Activated naive CD4-positive, alpha-beta T cell treated with anti-CD3 and anti-CD28 coated beads for 36 hours (primary cell): ENCODE measurements at regions not wholly inside any gene's neighbourhood (a gene's known extent, or its start where the extent isn't known, plus 50 kb on each side); places are given as distances from the start of the nearest gene placed in this dataset.

Source experiments
- CTCF ChIA-PET: fragments of 350-600 bp; sonication (Branson Sonifier 250); formaldehyde crosslinking; loops from one replicate; lab custom pipeline; 2021; ENCODE audit warnings: antibody characterized with exemption; lab: Charles Lee
- DNase-seq: peaks from one replicate; pipeline ENCODE4 v3.0.0-alpha.2; 2020
- H3K27ac Mint-ChIP-seq: one replicate; pipeline ENCODE4 v1.8.0; 2021; ENCODE audit warnings: mild to moderate bottlenecking, mixed read lengths
- H3K27me3 Mint-ChIP-seq: one replicate; pipeline ENCODE4 v1.8.0; 2021; ENCODE audit warnings: low read depth, mixed read lengths
- H3K36me3 Mint-ChIP-seq: one replicate; pipeline ENCODE4 v1.8.0; 2021; ENCODE audit warnings: low read depth, mixed read lengths
- H3K4me1 Mint-ChIP-seq: one replicate; pipeline ENCODE4 v1.8.0; 2021; ENCODE audit warnings: low read depth, mixed read lengths
- H3K4me3 Mint-ChIP-seq: one replicate; pipeline ENCODE4 v1.8.0; 2021; ENCODE audit warnings: mild to moderate bottlenecking, moderate library complexity, mixed read lengths
- H3K9me3 Mint-ChIP-seq: one replicate; pipeline ENCODE4 v1.8.0; 2021; ENCODE audit warnings: mixed read lengths
- intact Hi-C: fragments of 100-400 bp; cut with micrococcal nuclease; formaldehyde crosslinking; loops from one replicate; pipeline ENCODE4 v1.15.1; 2023

- Mint-ChIP-seq H3K9me3 (no peaks in the 10 kb centered on the region), H3K4me3 (no peak overlapping the region), H3K4me1 (no peaks in the 10 kb centered on the region), H3K36me3 (no peaks in the 10 kb centered on the region), H3K27ac (no peak overlapping the region), H3K27me3 (no peaks in the 10 kb centered on the region)
- CTCF ChIA-PET: no interaction called here
- intact Hi-C loops: no loop called here
- no peak for DNase-seq
Measured at GRCh38 chr1:188270497-188270896, 1441.7 kb downstream of the PLA2G4A start.

GRCh38 chr1:188277771-188278170, 1449.0 kb downstream of the PLA2G4A start:
- H3K27me3 Mint-ChIP-seq: no peaks in the 10 kb centered on the region
- CTCF ChIA-PET: no interaction called here
- H3K9me3 Mint-ChIP-seq: peaks cover 2% of the 10 kb centered on the region
- no peaks in the 10 kb centered on the region for H3K36me3 Mint-ChIP-seq
- intact Hi-C loops: no loop called here
- H3K4me1 Mint-ChIP-seq: no peaks in the 10 kb centered on the region
- DNase-seq: no peak
- H3K27ac Mint-ChIP-seq: no peak overlapping the region
- H3K4me3 Mint-ChIP-seq: no peak overlapping the region

GRCh38 chr1:188281921-188282320, 1453.2 kb downstream of the PLA2G4A start:
- no peaks in the 10 kb centered on the region for H3K36me3 Mint-ChIP-seq
- peaks cover 4% of the 10 kb centered on the region for H3K9me3 Mint-ChIP-seq
- H3K27me3 Mint-ChIP-seq: no peaks in the 10 kb centered on the region
- no peak overlapping the region for H3K4me3 Mint-ChIP-seq
- no peaks in the 10 kb centered on the region for H3K4me1 Mint-ChIP-seq
- intact Hi-C loops: no loop called here
- no peak for DNase-seq
- CTCF ChIA-PET: no interaction called here
- H3K27ac Mint-ChIP-seq: no peak overlapping the region

GRCh38 chr1:188295157-188295556, 1466.4 kb downstream of the PLA2G4A start:
- H3K27me3 Mint-ChIP-seq: no peaks in the 10 kb centered on the region
- intact Hi-C loops: no loop called here
- no peaks in the 10 kb centered on the region for H3K4me1 Mint-ChIP-seq
- no peak overlapping the region for H3K4me3 Mint-ChIP-seq
- H3K9me3 Mint-ChIP-seq: no peaks in the 10 kb centered on the region
- no peak for DNase-seq
- CTCF ChIA-PET: no interaction called here
- H3K36me3 Mint-ChIP-seq: no peaks in the 10 kb centered on the region
- H3K27ac Mint-ChIP-seq: no peak overlapping the region

- H3K9me3 Mint-ChIP-seq: peaks cover 5% of the 10 kb centered on the region
- CTCF ChIA-PET: interaction anchor here (0.7 kb wide), 1 partner anchor 457 kb away, joined by 3 read pairs; no protein-coding TSS in a partner anchor
- H3K4me3 Mint-ChIP-seq: no peak overlapping the region
- H3K27ac Mint-ChIP-seq: no peak overlapping the region
- DNase-seq: no peak
- intact Hi-C loops: no loop called here
- no peaks in the 10 kb centered on the region for H3K4me1 Mint-ChIP-seq
- H3K27me3 Mint-ChIP-seq: no peaks in the 10 kb centered on the region
- no peaks in the 10 kb centered on the region for H3K36me3 Mint-ChIP-seq
Measured at GRCh38 chr1:188302746-188303145, 1474.0 kb downstream of the PLA2G4A start.

GRCh38 chr1:188314557-188315137, 1485.9 kb downstream of the PLA2G4A start:
- Mint-ChIP-seq H3K36me3 (no peaks in the 10 kb centered on the region), H3K9me3 (peaks cover 1% of the 10 kb centered on the region), H3K4me3 (no peak overlapping the region), H3K4me1 (no peaks in the 10 kb centered on the region), H3K27ac (no peak overlapping the region), H3K27me3 (no peaks in the 10 kb centered on the region)
- CTCF ChIA-PET: no interaction called here
- intact Hi-C loops: no loop called here
- no peak for DNase-seq

GRCh38 chr1:188317894-188318293, 1489.1 kb downstream of the PLA2G4A start:
- H3K9me3 Mint-ChIP-seq: peaks cover 1% of the 10 kb centered on the region
- no peaks in the 10 kb centered on the region for H3K36me3 Mint-ChIP-seq

GRCh38 chr1:188325211-188325610, 1496.5 kb downstream of the PLA2G4A start:
- H3K27me3 Mint-ChIP-seq: no peaks in the 10 kb centered on the region
- intact Hi-C loops: no loop called here
- H3K4me1 Mint-ChIP-seq: no peaks in the 10 kb centered on the region

More at GRCh38 chr1:188317894-188318293, 1489.1 kb downstream of the PLA2G4A start:
- intact Hi-C loops: no loop called here
- H3K27me3 Mint-ChIP-seq: no peaks in the 10 kb centered on the region
- no peak for DNase-seq
- CTCF ChIA-PET: no interaction called here
- H3K27ac Mint-ChIP-seq: no peak overlapping the region
- H3K4me1 Mint-ChIP-seq: no peaks in the 10 kb centered on the region
- H3K4me3 Mint-ChIP-seq: no peak overlapping the region

GRCh38 chr1:188343914-188344313, 1515.2 kb downstream of the PLA2G4A start:
- no peak for DNase-seq
- no peak overlapping the region for H3K4me3 Mint-ChIP-seq
- no peak overlapping the region for H3K27ac Mint-ChIP-seq
- intact Hi-C loops: no loop called here
- H3K27me3 Mint-ChIP-seq: no peaks in the 10 kb centered on the region
- H3K4me1 Mint-ChIP-seq: no peaks in the 10 kb centered on the region
- H3K36me3 Mint-ChIP-seq: no peaks in the 10 kb centered on the region
- peaks cover 3% of the 10 kb centered on the region for H3K9me3 Mint-ChIP-seq
- CTCF ChIA-PET: no interaction called here

More at GRCh38 chr1:188325211-188325610, 1496.5 kb downstream of the PLA2G4A start:
- no peak overlapping the region for H3K27ac Mint-ChIP-seq
- no peak overlapping the region for H3K4me3 Mint-ChIP-seq
- no peaks in the 10 kb centered on the region for H3K36me3 Mint-ChIP-seq
- DNase-seq: no peak
- CTCF ChIA-PET: no interaction called here
- peaks cover 1% of the 10 kb centered on the region for H3K9me3 Mint-ChIP-seq

- intact Hi-C loops: no loop called here
- Mint-ChIP-seq H3K4me1 (no peaks in the 10 kb centered on the region), H3K36me3 (no peaks in the 10 kb centered on the region), H3K27me3 (no peaks in the 10 kb centered on the region), H3K4me3 (no peak overlapping the region), H3K27ac (no peak overlapping the region), H3K9me3 (peaks cover 2% of the 10 kb centered on the region)
- DNase-seq: no peak
- CTCF ChIA-PET: interaction anchor here (0.6 kb wide), 1 partner anchor 1298 kb away, joined by 4 read pairs; no protein-coding TSS in a partner anchor
Measured at GRCh38 chr1:188350104-188350503, 1521.4 kb downstream of the PLA2G4A start.

- DNase-seq: no peak
- no peak overlapping the region for H3K27ac Mint-ChIP-seq
- H3K27me3 Mint-ChIP-seq: no peaks in the 10 kb centered on the region
- H3K36me3 Mint-ChIP-seq: no peaks in the 10 kb centered on the region
- intact Hi-C loops: no loop called here
- no peaks in the 10 kb centered on the region for H3K9me3 Mint-ChIP-seq
- no peaks in the 10 kb centered on the region for H3K4me1 Mint-ChIP-seq
- CTCF ChIA-PET: no interaction called here
- H3K4me3 Mint-ChIP-seq: no peak overlapping the region
Measured at GRCh38 chr1:188355082-188355481, 1526.3 kb downstream of the PLA2G4A start.

- Mint-ChIP-seq H3K27me3 (no peaks in the 10 kb centered on the region), H3K27ac (no peak overlapping the region), H3K4me3 (no peak overlapping the region), H3K36me3 (no peaks in the 10 kb centered on the region), H3K9me3 (no peaks in the 10 kb centered on the region), H3K4me1 (no peaks in the 10 kb centered on the region)
- intact Hi-C loops: no loop called here
- DNase-seq: no peak
- CTCF ChIA-PET: no interaction called here
Measured at GRCh38 chr1:188355847-188356246, 1527.1 kb downstream of the PLA2G4A start.

GRCh38 chr1:188359315-188359714, 1530.6 kb downstream of the PLA2G4A start:
- CTCF ChIA-PET: no interaction called here
- no peaks in the 10 kb centered on the region for H3K36me3 Mint-ChIP-seq
- DNase-seq: no peak
- no peaks in the 10 kb centered on the region for H3K4me1 Mint-ChIP-seq
- H3K27ac Mint-ChIP-seq: no peak overlapping the region
- H3K9me3 Mint-ChIP-seq: no peaks in the 10 kb centered on the region
- no peak overlapping the region for H3K4me3 Mint-ChIP-seq
- intact Hi-C loops: no loop called here
- H3K27me3 Mint-ChIP-seq: no peaks in the 10 kb centered on the region
